ENCODE measurements at regions not wholly inside any gene's neighbourhood (a gene's known extent, or its start where the extent isn't known, plus 50 kb on each side); places are given as distances from the start of the nearest gene placed in this dataset.

GRCh38 chr6:71724456-71725125 is 161.8 kb upstream of the RIMS1 start:
- CTCF ChIA-PET = no interaction called here
- no peak for TF ChIP-seq SUZ12 (IDR thresholded peaks at IDR 0.05)
- no peak for TF ChIP-seq CTBP1 (IDR thresholded peaks at IDR 0.05; ENCODE audit: borderline replicate concordance)
- TF ChIP-seq TARDBP (IDR thresholded peaks at IDR 0.05) = no peak
- no peak for TF ChIP-seq FOXK2 (IDR thresholded peaks at IDR 0.05)
- no peak for TF ChIP-seq BHLHE40 (IDR thresholded peaks at IDR 0.05; ENCODE audit: borderline replicate concordance)
- TF ChIP-seq FOXA1 (IDR thresholded peaks at IDR 0.05) = no peak
- TF ChIP-seq FOXM1 (IDR thresholded peaks at IDR 0.05; ENCODE audit: borderline replicate concordance) = no peak
- no peak for TF ChIP-seq ZNF384 (IDR thresholded peaks at IDR 0.05)
- no peak for TF ChIP-seq ARNT (IDR thresholded peaks at IDR 0.05)

GRCh38 chr6:71725126-71725470 is 161.3 kb upstream of the RIMS1 start:
- POLR2A ChIA-PET = no interaction called here
- CTCF ChIA-PET = no interaction called here
- no peak for DNase-seq (ENCODE audit: extremely low spot score)
- TF ChIP-seq FOXA1 (IDR thresholded peaks at IDR 0.05) (no peak), ZNF384 (IDR thresholded peaks at IDR 0.05) (no peak), FOXM1 (IDR thresholded peaks at IDR 0.05; ENCODE audit: borderline replicate concordance) (no peak), TARDBP (IDR thresholded peaks at IDR 0.05) (no peak)

More at GRCh38 chr6:71724456-71725125, 161.8 kb upstream of the RIMS1 start:
- POLR2A ChIA-PET = no interaction called here
- DNase-seq (ENCODE audit: extremely low spot score) = no peak

- TF ChIP-seq SP1 (IDR thresholded peaks at IDR 0.05) = no peak
- TF ChIP-seq FOXM1 (IDR thresholded peaks at IDR 0.05; ENCODE audit: borderline replicate concordance) = no peak
- no peak for TF ChIP-seq HDGF (IDR thresholded peaks at IDR 0.05; ENCODE audit: borderline replicate concordance)
- TF ChIP-seq FOXK2 (IDR thresholded peaks at IDR 0.05) = no peak
- TF ChIP-seq BHLHE40 (IDR thresholded peaks at IDR 0.05; ENCODE audit: borderline replicate concordance) = no peak
- TF ChIP-seq L3MBTL2 (conservative IDR thresholded peaks at IDR 0.05) = no peak
- TF ChIP-seq SUZ12 (IDR thresholded peaks at IDR 0.05) = no peak
- no peak for TF ChIP-seq ARNT (IDR thresholded peaks at IDR 0.05)
- no peak for TF ChIP-seq PKNOX1 (IDR thresholded peaks at IDR 0.05)
- no peak for TF ChIP-seq TARDBP (IDR thresholded peaks at IDR 0.05)
- no peak for TF ChIP-seq ZNF384 (IDR thresholded peaks at IDR 0.05)
- no peak for TF ChIP-seq CTBP1 (IDR thresholded peaks at IDR 0.05; ENCODE audit: borderline replicate concordance)
- no peak for TF ChIP-seq LEF1 (IDR thresholded peaks at IDR 0.05; ENCODE audit: borderline replicate concordance)
- no peak for TF ChIP-seq NFRKB (IDR thresholded peaks at IDR 0.05)
- TF ChIP-seq FOXA1 (IDR thresholded peaks at IDR 0.05) = no peak
- no peak for TF ChIP-seq ELF4 (IDR thresholded peaks at IDR 0.05)
- no peak for DNase-seq (ENCODE audit: extremely low spot score)
- POLR2A ChIA-PET = no interaction called here
- CTCF ChIA-PET = no interaction called here
Observed at GRCh38 chr6:71726121-71726520, 160.2 kb upstream of the RIMS1 start.

GRCh38 chr6:71727632-71728294 is 158.6 kb upstream of the RIMS1 start:
- ChIA-PET CTCF (no interaction called here), POLR2A (no interaction called here)
- no peak for DNase-seq (ENCODE audit: extremely low spot score)
- TF ChIP-seq FOXM1 (IDR thresholded peaks at IDR 0.05; ENCODE audit: borderline replicate concordance) (no peak), ELF4 (IDR thresholded peaks at IDR 0.05) (no peak), PKNOX1 (IDR thresholded peaks at IDR 0.05) (no peak), NFRKB (IDR thresholded peaks at IDR 0.05) (no peak)

- CTCF ChIA-PET = no interaction called here
- TF ChIP-seq CTBP1 (IDR thresholded peaks at IDR 0.05; ENCODE audit: borderline replicate concordance) (no peak), FOXK2 (IDR thresholded peaks at IDR 0.05) (no peak), PKNOX1 (IDR thresholded peaks at IDR 0.05) (no peak), LEF1 (IDR thresholded peaks at IDR 0.05; ENCODE audit: borderline replicate concordance) (no peak), HDGF (IDR thresholded peaks at IDR 0.05; ENCODE audit: borderline replicate concordance) (no peak), ARNT (IDR thresholded peaks at IDR 0.05) (no peak), L3MBTL2 (conservative IDR thresholded peaks at IDR 0.05) (no peak), BHLHE40 (IDR thresholded peaks at IDR 0.05; ENCODE audit: borderline replicate concordance) (no peak), FOXA1 (IDR thresholded peaks at IDR 0.05) (no peak), TARDBP (IDR thresholded peaks at IDR 0.05) (no peak), SUZ12 (IDR thresholded peaks at IDR 0.05) (no peak), ELF4 (IDR thresholded peaks at IDR 0.05) (no peak), FOXM1 (IDR thresholded peaks at IDR 0.05; ENCODE audit: borderline replicate concordance) (no peak), NFRKB (IDR thresholded peaks at IDR 0.05) (no peak), ZNF384 (IDR thresholded peaks at IDR 0.05) (no peak), SP1 (IDR thresholded peaks at IDR 0.05) (no peak)
- DNase-seq (ENCODE audit: extremely low spot score) = no peak
- POLR2A ChIA-PET = no interaction called here
Observed at GRCh38 chr6:71730284-71730683, 156.1 kb upstream of the RIMS1 start.

- CTCF ChIA-PET = no interaction called here
- DNase-seq (ENCODE audit: extremely low spot score) = no peak
Observed at GRCh38 chr6:71733970-71734899, 152.1 kb upstream of the RIMS1 start.

More at GRCh38 chr6:71733970-71734899, 152.1 kb upstream of the RIMS1 start:
- no peak for TF ChIP-seq ZNF384 (IDR thresholded peaks at IDR 0.05)
- TF ChIP-seq PKNOX1 (IDR thresholded peaks at IDR 0.05) = no peak
- no peak for TF ChIP-seq LEF1 (IDR thresholded peaks at IDR 0.05; ENCODE audit: borderline replicate concordance)
- no peak for TF ChIP-seq TARDBP (IDR thresholded peaks at IDR 0.05)
- no peak for TF ChIP-seq NFRKB (IDR thresholded peaks at IDR 0.05)
- no peak for TF ChIP-seq HDGF (IDR thresholded peaks at IDR 0.05; ENCODE audit: borderline replicate concordance)
- POLR2A ChIA-PET = no interaction called here
